ENCODE measurements at regions not wholly inside any gene's neighbourhood (a gene's known extent, or its start where the extent isn't known, plus 50 kb on each side); places are given as distances from the start of the nearest gene placed in this dataset.

GRCh38 chr4:17072483-17072882 lies 174.0 kb upstream of the LDB2 start:
- no peak for TF ChIP-seq EZH2 (IDR thresholded peaks at IDR 0.05; ENCODE audit: borderline replicate concordance, low read length)
- no peak for TF ChIP-seq CTCF (conservative IDR thresholded peaks at IDR 0.05 in 1 of 2, IDR thresholded peaks at IDR 0.05 in 1 of 2; ENCODE audit: extremely low read depth in 1 of 2, insufficient read depth in 1 of 2, low read depth in 1 of 2, low read length in 2 of 2)

Measured in mammary epithelial cell (primary cell).